Uterus (tissue), 3 donors: ENCODE measurements at regions not wholly inside any gene's neighbourhood (a gene's known extent, or its start where the extent isn't known, plus 50 kb on each side); places are given as distances from the start of the nearest gene placed in this dataset.

Experiments
- DNase-seq, 2 donors: peaks; one replicate each; pipeline ENCODE4 v3.0.0-alpha.2; 2019 to 2020
- H3K27ac ChIP-seq, 2 donors: fragments of 200-600 bp; sonication (generic); 1 replicate in 1 of 2; 2 replicates in 1 of 2; pipeline ENCODE4 v1.5.1; 2016 to 2018
- H3K27me3 ChIP-seq, 2 donors: fragments of 200-600 bp; sonication (generic); one replicate each; pipeline ENCODE4 v1.5.1; 2018 to 2019; ENCODE audit warnings: control low read depth in 1 of 2
- H3K36me3 ChIP-seq, 2 donors: fragments of 200-600 bp; sonication (generic); one replicate each; pipeline ENCODE4 v1.5.1; 2019; ENCODE audit warnings: control low read depth in 1 of 2
- H3K4me1 ChIP-seq, 2 donors: fragments of 200-600 bp; sonication (generic); one replicate each; pipeline ENCODE4 v1.5.1; 2018 to 2019; ENCODE audit warnings: control low read depth in 1 of 2
- H3K4me3 ChIP-seq, 2 donors: fragments of 200-600 bp; sonication (generic); 1 replicate in 1 of 2; 2 replicates in 1 of 2; pipeline ENCODE4 v1.5.1; 2018 to 2019; ENCODE audit warnings: mild to moderate bottlenecking in 1 of 2
- H3K9me3 ChIP-seq, 2 donors: fragments of 200-600 bp; sonication (generic); one replicate each; pipeline ENCODE4 v1.5.1; 2019; ENCODE audit warnings: control low read depth in 1 of 2
- POLR2A ChIP-seq, 2 donors: fragments of 450-650 bp; IDR thresholded peaks; one replicate each; pipeline ENCODE4 v1.6.1; 2016; ENCODE audit warnings: antibody characterized with exemption in 2 of 2, mild to moderate bottlenecking in 1 of 2, moderate library complexity in 1 of 2
- intact Hi-C: fragments of 100-400 bp; cut with DNase I; formaldehyde crosslinking; loops from one replicate; pipeline ENCODE4 v1.15.1; 2023; ENCODE audit warnings: low total_unique reads
- TF ChIP-seq, protein P1 (sequence below), 4 experiments: fragments of 200-600 bp in 2 of 4; fragments of 450-650 bp in 2 of 4; sonication (generic) in 2 of 4; IDR thresholded peaks; one replicate each; pipeline ENCODE4 v1.5.1; 2016 to 2019; ENCODE audit warnings: antibody characterized with exemption in 4 of 4, mild to moderate bottlenecking in 2 of 4, moderate library complexity in 1 of 4
- donor health status: DM: yes; HTN: yes; CAD: no.

DNA sequence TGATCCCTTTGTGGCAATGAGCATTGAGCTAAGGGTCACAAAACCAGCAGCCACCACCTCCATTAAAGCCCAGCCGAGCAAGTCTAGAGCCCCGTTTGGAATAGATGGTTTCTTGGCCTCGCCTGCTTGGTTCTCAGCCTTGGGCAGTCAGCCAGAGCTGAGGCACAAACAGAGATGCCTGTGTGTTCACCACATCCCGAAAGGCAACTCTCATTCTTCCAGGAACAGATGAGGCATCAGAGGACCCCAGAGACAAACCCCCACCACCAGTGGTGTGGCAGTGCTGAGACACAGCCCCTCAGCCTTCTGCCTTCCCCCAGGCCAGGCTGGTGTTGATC lies 203.3 kb upstream of the ZMIZ1 start:
- no peak for DNase-seq
- H3K27me3 ChIP-seq = no peaks in the 10 kb centered on the region
- no peaks in the 10 kb centered on the region for H3K36me3 ChIP-seq
- TF ChIP-seq, protein P1, sequence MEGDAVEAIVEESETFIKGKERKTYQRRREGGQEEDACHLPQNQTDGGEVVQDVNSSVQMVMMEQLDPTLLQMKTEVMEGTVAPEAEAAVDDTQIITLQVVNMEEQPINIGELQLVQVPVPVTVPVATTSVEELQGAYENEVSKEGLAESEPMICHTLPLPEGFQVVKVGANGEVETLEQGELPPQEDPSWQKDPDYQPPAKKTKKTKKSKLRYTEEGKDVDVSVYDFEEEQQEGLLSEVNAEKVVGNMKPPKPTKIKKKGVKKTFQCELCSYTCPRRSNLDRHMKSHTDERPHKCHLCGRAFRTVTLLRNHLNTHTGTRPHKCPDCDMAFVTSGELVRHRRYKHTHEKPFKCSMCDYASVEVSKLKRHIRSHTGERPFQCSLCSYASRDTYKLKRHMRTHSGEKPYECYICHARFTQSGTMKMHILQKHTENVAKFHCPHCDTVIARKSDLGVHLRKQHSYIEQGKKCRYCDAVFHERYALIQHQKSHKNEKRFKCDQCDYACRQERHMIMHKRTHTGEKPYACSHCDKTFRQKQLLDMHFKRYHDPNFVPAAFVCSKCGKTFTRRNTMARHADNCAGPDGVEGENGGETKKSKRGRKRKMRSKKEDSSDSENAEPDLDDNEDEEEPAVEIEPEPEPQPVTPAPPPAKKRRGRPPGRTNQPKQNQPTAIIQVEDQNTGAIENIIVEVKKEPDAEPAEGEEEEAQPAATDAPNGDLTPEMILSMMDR (IDR thresholded peaks at IDR 0.05) = no peak
- no peak for TF ChIP-seq POLR2A (IDR thresholded peaks at IDR 0.05)
- no peaks in the 10 kb centered on the region for H3K4me1 ChIP-seq
- no peak overlapping the region for H3K27ac ChIP-seq
- no peaks in the 10 kb centered on the region for H3K9me3 ChIP-seq
- H3K4me3 ChIP-seq = no peak overlapping the region
- intact Hi-C loops = no loop called here

DNA sequence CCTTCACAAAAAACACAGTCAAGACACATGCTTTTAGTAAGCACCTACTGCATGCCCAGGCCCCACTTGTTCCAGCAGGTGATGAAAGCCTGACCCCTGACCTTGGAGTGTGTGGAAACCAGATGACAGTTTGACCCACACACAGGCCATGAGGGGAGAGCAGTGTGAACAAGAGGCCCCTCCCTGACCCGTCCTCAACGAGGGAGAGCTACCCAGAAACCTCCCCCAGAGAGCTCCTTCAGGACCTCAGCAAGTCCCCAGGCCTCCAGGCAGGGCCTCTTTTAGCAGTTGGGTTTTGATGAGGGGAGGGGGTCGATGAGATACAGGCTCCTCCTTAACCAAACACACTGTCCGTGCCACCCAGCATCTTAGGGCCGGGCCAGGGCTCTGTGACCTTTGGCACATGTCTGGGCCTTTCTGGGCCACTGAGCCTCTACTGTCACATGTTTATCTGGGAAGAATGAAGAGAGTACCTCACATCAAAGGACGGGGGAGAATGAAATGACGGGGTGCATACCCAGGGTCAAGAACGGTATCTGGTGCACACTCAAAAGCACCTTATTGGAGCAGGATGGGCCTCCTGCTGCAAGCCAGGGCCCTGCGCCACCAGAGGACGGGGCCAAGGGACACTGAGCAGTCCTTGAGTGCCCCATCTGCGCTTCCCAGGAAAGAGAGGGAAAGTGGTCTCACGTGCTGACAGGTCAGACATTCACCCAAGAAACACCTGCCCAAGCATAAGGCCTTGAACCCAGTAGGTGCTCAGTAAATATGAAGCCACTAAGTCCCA lies 202.6 kb upstream of the ZMIZ1 start:
- Histone ChIP-seq H3K27ac (no peak overlapping the region), H3K9me3 (no peaks in the 10 kb centered on the region), H3K4me3 (no peak overlapping the region), H3K4me1 (no peaks in the 10 kb centered on the region), H3K36me3 (no peaks in the 10 kb centered on the region), H3K27me3 (no peaks in the 10 kb centered on the region)
- DNase-seq = no peak
- TF ChIP-seq, protein P1 (IDR thresholded peaks at IDR 0.05) = no peak
- no peak for TF ChIP-seq POLR2A (IDR thresholded peaks at IDR 0.05)
- intact Hi-C loops = no loop called here

DNA sequence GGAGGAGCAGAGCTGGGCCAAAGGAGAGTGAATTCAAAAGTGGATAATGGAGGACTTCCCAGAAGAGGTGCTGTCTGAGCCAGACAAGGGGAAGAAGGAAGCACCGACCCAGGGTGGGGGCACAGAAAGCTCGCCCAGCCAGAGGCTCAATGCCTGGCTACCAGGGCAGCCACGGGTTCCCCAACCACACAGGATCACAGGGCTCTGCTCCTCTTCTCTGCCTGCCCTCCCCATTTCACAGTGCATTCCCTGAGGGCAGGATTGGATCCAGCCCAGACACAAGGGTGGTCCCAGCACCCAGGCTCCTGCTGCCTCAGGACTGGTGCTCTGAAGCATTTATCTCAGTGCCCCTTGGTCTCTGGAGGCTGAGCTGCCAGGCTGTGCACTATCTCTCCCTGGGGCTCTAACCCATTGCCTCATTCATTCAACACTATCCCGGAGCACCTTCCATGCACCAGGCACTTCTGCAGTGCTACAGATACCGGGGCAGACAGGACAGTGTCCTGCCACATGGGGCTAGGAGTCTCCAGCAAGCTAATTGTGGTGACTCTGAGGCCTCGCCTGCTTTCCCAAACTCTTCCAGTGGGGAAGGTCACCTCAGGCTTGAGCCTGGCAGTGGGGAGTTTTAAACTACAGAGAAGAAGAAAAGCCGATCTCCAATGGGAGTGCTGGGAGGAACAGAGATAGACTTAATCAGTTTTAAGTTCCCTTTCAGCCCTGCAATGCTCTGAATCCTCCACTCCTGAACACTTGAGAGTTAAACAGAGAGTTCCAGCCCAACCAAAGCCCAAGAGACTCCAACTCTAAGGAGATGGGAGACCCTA lies 201.8 kb upstream of the ZMIZ1 start:
- no peak for DNase-seq
- intact Hi-C loops = no loop called here
- Histone ChIP-seq H3K27ac (no peak overlapping the region), H3K9me3 (no peaks in the 10 kb centered on the region), H3K27me3 (no peaks in the 10 kb centered on the region), H3K4me1 (no peaks in the 10 kb centered on the region), H3K36me3 (no peaks in the 10 kb centered on the region), H3K4me3 (no peak overlapping the region)
- TF ChIP-seq, protein P1 (IDR thresholded peaks at IDR 0.05) = no peak
- no peak for TF ChIP-seq POLR2A (IDR thresholded peaks at IDR 0.05)

DNA sequence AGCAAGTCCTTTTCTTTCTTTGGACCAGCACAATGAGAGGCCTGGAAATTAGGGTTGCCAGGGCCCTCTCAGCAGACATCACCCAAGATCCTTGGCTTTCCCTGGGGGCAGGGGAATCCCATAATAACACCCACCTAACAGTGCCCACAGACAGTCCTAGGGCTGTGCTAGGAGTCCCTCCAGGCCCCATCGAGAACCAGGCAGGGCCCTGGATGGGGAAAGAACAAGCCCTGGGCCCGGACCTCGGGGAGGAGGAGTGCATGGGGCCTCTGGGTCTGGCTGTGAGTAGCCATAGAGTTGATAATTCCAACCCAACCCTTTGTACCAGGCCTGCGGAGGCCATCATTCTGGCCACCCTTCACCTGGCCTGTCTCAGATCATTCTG lies 201.2 kb upstream of the ZMIZ1 start:
- no peaks in the 10 kb centered on the region for H3K27me3 ChIP-seq
- intact Hi-C loops = no loop called here
- H3K4me3 ChIP-seq = no peak overlapping the region
- no peaks in the 10 kb centered on the region for H3K9me3 ChIP-seq
- H3K4me1 ChIP-seq = no peaks in the 10 kb centered on the region
- no peak overlapping the region for H3K27ac ChIP-seq
- DNase-seq = no peak
- no peaks in the 10 kb centered on the region for H3K36me3 ChIP-seq
- TF ChIP-seq, protein P1 (IDR thresholded peaks at IDR 0.05) = no peak
- TF ChIP-seq POLR2A (IDR thresholded peaks at IDR 0.05) = no peak

DNA sequence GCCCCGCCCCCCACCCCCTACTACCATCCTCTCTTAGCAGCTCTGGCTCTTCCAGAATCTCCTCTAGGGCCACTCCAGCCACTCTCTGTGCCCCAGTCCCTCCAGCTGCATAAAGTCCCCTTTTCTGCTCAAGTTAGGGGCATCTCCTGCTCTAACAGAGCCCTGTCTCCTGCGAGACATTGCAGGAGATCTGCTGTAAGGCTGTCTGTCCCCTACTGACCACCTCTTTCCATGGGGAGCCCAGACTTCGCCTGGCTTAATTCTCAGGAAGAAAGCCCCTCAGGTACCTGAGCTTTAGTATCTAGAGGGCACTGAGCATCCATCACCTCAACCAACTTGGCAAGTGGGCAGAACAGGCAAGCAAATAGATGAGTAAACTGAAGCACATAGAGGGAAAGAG lies 200.7 kb upstream of the ZMIZ1 start:
- Histone ChIP-seq H3K4me1 (no peaks in the 10 kb centered on the region), H3K27me3 (no peaks in the 10 kb centered on the region), H3K27ac (no peak overlapping the region), H3K4me3 (no peak overlapping the region), H3K36me3 (no peaks in the 10 kb centered on the region), H3K9me3 (no peaks in the 10 kb centered on the region)
- no peak for DNase-seq
- intact Hi-C loops = no loop called here
- TF ChIP-seq, protein P1 (IDR thresholded peaks at IDR 0.05) = no peak
- no peak for TF ChIP-seq POLR2A (IDR thresholded peaks at IDR 0.05)
